NCI-H82 (cell line): ENCODE measurements at regions not wholly inside any gene's neighbourhood (a gene's known extent, or its start where the extent isn't known, plus 50 kb on each side); places are given as distances from the start of the nearest gene placed in this dataset.
A peak's percentile ranks its signal among the peaks of the same experiment; 100 is the strongest.

Source experiments
- DNase-seq: peaks from one replicate; lab custom pipeline; 2025; lab: John Stamatoyannopoulos, UW

GRCh38 chr12:125271892-125272291 is 206.7 kb downstream of the AACS start:
- peak; percentile 91 for DNase-seq

DNA sequence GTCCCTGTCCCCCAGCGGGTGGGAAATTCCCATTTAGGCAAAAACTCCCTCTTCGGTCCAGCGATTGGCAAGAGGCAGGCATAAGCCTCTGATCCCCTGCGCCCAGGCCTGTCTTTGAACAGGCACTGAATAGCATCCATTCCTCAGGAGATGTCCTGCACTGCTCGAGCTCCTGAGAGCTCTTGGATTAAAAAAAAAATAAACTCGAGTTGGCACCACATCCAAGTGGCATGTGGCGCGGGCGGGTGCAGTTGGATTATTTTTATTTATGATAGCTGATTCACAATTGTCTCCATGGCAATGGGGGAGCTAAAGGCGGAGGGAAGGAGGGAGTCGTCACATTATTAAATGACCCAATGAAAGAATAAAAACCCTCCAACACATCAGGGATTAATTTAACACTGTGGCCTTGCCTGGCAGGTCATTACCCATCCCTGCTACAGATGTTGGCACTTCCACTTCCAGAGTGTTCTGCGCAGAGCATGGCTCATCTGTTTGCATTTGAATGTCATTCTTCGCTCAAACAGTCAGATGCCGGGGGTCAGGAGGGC is 207.2 kb downstream of the AACS start:
- peak; percentile 66 for DNase-seq

GRCh38 chr12:125276567-125276966 is 211.3 kb downstream of the AACS start:
- DNase-seq = peak; percentile 54

GRCh38 chr12:125280482-125281377 is 215.5 kb downstream of the AACS start:
- DNase-seq = no peak

DNA sequence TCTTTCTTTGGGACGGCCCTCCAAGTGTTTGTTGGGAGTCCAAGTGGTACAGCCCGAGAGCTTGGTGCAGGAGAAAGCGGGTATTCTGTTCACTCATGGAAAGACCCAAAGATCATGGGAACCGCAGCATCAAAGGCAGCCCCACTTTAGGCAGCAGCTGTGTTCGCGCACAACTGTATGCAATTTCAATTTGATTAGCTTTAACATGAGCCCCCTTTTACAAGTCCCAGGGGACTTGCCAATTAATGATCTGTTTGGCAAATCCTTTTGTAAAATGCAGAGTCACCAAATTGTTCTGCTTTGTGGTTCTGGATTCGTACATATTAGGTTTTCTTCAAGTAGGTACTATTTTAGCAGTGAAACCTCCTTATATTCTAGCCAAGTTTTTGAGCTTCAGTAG is 217.7 kb downstream of the AACS start:
- DNase-seq = peak; percentile 68

DNA sequence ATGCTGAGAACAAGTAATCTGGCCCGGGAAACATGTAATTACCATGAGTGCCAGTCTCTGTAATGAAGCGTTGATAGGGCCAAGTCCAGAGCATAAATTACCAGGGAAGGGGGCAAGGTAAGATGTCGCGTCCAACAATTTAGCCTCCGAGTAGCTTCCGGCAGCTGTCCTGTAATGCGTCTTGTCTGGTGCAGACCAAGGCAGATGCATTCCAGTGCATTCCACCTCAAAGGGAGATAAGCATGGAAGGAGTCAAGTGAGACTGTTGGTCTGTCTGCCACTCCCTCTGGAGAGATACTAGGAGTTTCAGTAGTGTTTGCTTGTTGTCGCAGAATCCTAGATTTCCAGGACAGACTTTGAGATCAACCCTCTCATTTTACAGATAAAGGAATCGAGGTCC is 218.3 kb downstream of the AACS start:
- no peak for DNase-seq

DNA sequence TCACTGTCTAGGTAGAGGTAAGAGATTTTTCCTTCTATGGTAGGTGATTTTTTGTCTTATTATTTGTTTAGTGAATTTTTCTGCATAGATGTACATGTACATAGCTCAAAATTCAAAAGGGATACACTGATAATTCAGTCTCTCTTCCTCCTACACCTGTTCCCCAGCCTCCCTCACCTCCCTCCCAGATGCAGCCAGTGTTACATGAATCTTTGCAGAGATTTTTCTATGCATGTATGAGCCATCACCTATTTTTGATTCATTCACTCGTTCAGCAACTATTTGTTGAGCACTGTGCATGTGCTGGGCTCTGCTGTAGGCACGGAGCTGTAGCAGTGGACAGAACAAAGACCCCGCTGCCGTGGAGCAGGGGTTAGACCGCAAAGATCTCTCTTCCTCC is 218.9 kb downstream of the AACS start:
- DNase-seq = no peak

GRCh38 chr12:125284945-125285685 is 219.9 kb downstream of the AACS start:
- DNase-seq = peak; percentile 58

GRCh38 chr12:125286005-125286727 is 220.9 kb downstream of the AACS start:
- DNase-seq = no peak

- DNase-seq = peak; percentile 24
These were observed 222.1 kb downstream of the AACS start for GRCh38 chr12:125287155-125287847.

DNA sequence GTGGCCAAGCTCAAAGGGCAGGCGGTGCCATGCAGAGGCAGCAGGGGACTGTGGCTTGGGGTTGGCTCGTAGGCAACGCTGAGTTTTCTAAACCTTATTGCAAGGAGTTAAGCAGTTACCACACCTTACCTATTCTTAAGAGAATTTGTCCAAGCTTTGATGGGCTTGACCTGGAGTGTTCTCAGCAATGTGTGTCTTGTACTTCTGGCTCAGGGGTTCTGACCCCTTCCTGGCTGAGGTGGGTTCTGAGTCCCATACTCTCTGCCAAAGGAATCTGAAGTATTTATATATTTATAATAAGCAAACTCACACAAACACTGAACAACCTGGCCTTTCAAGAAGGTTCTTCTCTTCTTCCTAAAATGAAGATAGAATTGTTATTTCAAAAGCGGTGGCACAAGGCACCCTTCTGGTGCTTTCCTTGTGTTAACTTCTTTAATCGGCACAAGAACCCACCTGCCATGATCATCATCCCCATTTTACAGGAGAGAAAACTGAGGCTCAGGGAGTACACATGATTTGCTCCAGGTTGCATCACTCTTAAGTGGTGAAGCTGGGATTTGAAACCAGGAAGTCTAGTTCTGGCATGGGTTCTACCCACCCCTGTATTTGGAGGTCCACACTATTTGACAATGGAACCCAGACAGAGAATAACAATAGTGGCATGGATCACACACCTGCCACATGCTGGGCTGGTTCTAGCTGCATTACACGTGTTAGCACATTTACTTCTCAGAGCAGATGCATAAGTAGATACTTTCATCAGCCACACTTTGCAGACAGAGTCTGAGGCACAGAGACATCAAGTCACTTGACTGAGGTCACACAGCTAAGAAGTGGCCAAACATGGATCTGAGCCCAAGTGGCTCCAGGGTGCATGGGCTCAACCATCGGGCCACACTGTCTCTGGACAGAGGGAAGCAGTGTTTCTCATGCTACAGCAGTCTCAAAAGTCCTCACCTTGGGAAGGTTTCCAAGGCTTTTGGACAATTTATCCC is 224.0 kb downstream of the AACS start:
- DNase-seq = no peak

DNA sequence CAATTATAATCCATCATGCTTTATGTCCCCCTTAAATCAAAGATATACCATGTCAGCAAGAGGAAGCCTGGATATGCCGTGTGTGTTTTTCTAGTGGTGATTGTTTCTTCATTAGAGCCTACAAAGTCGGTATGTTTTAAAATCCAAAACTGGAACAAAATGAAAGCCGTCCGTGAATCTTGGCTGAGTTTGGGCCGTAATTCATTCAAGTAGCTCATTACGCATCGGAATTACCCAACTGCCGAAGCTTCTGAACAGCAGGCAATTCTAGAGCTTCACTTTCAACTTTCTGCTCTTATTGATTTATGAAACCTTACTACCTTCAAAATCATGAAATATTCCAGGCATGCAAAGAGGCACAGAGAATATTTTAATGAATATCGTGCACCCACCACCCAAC is 224.7 kb downstream of the AACS start:
- no peak for DNase-seq

DNA sequence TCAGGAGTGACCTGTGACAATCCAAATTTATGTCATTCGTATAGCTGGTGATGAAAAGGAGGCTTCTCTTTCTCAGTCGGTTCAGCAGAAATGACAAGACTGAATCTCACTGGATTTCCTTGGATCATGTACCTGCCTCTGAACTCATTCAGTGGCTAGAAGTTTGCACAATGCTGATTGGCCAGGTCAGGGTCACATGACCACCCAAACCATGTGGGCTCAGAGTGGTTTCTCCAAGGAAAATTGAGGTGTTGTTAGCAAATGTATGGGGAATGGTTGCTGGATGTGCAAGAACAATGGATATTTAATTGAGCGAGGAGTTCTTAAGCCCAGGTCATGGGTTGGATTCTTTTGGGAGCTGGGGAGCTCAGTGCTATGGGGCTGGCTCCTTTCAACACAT is 227.5 kb downstream of the AACS start:
- no peak for DNase-seq

- DNase-seq = no peak
These were observed 230.3 kb downstream of the AACS start for GRCh38 chr12:125295550-125295949.

- DNase-seq = peak; percentile 95
These were observed 231.5 kb downstream of the AACS start for GRCh38 chr12:125296701-125297100.

- DNase-seq = no peak
These were observed 234.6 kb downstream of the AACS start for GRCh38 chr12:125299840-125300239.

GRCh38 chr12:125300249-125300648 is 235.0 kb downstream of the AACS start:
- DNase-seq = no peak

GRCh38 chr12:125303337-125303736 is 238.1 kb downstream of the AACS start:
- no peak for DNase-seq

DNA sequence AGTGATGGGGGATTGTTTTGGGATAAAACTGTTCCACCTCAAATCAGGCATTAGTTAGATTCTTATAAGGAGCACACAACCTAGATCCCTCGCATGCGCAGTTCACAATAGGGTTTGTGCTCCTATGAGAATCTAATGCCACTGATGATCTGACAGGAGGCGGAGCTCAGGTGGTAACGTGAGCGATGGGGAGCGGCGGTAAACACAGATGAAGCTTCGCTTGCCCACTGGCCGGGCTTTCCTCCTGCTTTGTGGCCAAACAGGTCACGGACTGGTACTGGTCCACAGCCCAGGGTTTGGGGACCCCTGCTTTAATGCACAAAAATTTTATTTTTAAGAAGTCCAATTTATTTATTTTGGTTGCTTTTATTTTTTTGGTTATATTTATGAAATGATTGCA is 238.8 kb downstream of the AACS start:
- DNase-seq = no peak

DNA sequence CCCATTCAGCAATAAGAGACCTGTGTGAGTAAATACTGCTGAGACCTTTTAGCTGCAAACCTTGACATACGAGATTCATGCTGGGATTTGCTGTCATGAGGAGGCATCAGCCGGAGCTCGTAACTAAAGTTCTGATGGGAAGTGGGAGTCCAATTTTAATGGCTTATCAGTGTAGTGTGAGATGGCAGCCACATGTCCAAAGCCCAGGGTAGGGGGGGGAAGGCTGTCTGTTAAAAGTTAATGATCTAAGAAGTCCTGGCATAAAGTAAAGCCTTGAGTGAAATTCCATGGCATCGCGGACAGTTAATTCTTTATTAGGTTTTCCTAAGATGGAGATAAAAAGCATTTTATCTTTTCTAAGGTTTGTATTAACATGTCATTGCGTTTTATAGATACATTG is 240.0 kb downstream of the AACS start:
- no peak for DNase-seq
